GM18505 (cell line): ENCODE measurements at regions not wholly inside any gene's neighbourhood (a gene's known extent, or its start where the extent isn't known, plus 50 kb on each side); places are given as distances from the start of the nearest gene placed in this dataset.

Experiments used
- ATAC-seq: cut with Tn5 transposase; IDR thresholded peaks from one replicate; pipeline ENCODE4 v1.9.1; 2021; ENCODE audit not compliant: unreplicated experiment
- POLR2A ChIP-seq: IDR thresholded peaks from 4 replicates; pipeline ENCODE4 v1.6.1; 2011; ENCODE audit warnings: borderline replicate concordance; ENCODE audit not compliant: insufficient read depth, insufficient read length; ENCODE audit errors: extremely low read depth

- no peak for ATAC-seq
- no peak for TF ChIP-seq POLR2A
Observed at GRCh38 chr17:77706938-77707337, 251.6 kb upstream of the TNRC6C start.

DNA sequence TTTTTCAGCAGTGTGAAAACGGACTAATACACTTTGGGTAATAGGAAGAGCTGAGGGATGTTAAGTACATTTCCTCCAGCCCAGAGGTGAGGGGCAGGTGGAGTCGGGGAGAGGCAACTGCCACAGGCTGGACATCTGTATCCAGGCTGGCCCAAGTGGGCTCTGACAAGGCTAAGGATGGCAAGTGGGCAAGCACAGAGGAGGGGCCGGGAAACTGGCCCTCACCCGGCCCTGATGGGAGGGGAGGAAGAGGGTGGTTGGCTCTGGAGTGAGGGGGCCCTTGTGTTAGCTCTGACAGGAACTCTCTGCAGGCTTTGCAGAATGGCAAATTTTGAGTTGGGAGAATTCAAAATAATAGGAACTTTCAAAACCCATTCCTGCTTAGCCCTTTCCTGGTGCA, 251.0 kb upstream of the TNRC6C start:
- TF ChIP-seq POLR2A: no peak
- ATAC-seq: no peak

DNA sequence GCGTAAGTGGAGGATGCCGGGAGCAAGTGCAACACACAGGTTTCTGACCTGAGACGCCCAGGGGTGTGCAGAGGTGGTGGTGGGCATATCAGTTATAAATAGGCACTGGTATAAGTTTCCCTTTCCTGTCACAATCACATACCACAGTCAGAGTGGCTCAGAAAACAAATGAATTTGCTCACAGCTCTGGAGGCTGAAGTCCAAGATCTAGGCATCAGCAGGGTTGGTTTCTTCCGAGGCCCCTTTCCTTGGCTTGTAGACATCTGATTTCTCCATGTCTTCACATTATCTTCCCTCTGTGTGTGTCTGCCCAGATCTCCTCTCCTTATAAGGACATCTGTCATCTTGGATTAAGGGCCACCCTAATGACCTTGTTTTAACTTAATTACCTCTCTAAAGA, 250.5 kb upstream of the TNRC6C start:
- TF ChIP-seq POLR2A: no peak
- ATAC-seq: no peak

DNA sequence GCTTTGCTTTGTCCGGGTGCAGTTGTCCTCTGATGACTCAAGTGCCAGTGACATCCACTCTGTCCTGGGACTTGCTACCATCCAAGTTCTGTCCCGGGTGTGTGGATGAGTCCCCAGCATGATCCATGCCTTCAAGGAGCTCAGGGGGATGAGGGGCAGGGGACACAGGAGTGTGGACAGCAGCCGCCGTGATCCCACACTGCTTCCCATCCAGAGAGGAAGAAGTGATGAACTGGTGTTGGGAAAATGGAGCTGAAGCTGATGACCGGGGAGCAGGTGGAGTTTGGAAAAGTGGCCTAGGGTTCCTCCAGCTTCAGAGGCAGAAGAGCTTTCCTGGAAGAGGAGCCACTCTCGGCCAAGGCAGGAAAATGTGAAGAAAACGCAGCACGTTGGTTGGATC, 249.6 kb upstream of the TNRC6C start:
- no peak for TF ChIP-seq POLR2A
- no peak for ATAC-seq

DNA sequence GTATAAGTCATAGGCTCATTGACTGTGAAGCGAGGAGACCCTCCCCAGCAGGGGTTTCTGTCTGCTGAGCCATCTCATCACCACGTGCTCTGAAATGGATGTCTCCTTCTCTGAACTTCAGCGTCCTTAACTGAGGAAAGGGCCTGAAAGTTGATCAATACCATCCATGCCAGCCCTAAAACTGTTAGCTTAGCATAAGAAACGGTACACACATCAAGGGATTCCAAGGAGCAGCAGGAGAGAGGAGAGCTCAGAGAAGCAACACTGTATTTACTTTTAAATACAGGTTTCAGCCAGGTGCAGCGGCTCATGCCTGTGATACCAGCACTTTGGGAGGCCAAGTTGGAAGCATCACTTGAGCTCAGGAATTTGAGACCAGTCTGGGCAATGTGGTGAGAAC, 248.9 kb upstream of the TNRC6C start:
- no peak for TF ChIP-seq POLR2A

GRCh38 chr17:77712578-77712977, 245.9 kb upstream of the TNRC6C start:
- no peak for ATAC-seq
- no peak for TF ChIP-seq POLR2A

More for the DNA sequence above, 248.9 kb upstream of the TNRC6C start:
- ATAC-seq: no peak

- no peak for TF ChIP-seq POLR2A
- ATAC-seq: no peak
Observed at GRCh38 chr17:77716289-77716926, 242.1 kb upstream of the TNRC6C start.

DNA sequence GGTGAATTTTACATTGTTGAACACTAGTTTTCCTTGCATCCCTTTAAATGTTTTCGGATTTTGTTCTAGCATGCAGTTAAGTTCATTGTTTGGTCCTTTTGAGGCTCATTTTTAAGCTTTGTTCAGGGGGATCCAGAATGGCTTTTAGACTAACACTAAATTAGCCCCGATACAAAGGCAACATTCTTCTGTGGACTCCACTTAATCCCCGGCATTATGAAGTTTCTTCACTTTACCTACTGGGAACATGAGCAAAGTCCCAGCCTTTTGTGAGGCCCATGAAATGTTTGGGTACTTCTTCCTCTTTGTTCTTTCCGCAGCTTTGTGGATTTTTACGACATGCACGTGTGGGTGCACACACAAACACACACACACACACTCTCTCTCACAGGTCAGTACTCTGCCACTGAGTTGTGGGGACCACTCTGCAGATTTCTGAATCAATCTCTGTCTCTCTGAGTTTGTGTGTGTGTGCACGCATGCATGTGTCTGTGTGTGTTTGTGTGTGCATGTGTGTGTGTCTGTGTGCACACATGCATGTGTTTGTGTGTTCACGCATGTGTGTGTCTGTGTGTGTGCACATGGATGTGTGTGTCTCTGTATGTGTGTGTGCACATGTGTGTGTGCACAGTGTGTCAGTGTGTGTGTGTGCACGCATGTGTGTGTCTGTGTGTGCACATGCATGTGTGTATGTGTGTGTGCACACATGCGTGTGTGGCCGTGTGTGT, 240.4 kb upstream of the TNRC6C start:
- TF ChIP-seq POLR2A: no peak
- no peak for ATAC-seq

DNA sequence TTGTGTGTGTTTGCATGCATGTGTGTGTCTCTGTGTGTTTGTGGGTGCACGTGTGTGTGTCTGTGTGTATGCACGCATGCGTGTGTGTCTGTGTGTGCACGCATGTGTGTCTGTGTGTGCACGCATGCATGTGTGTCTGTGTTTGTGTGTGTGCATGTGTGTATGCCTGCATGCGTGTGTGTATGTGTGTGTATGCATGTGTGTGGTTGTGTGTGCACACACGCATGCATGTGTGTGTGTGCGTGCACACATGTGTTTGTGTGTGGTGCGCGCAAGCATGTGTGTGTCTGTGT, 239.9 kb upstream of the TNRC6C start:
- no peak for ATAC-seq
- TF ChIP-seq POLR2A: no peak

DNA sequence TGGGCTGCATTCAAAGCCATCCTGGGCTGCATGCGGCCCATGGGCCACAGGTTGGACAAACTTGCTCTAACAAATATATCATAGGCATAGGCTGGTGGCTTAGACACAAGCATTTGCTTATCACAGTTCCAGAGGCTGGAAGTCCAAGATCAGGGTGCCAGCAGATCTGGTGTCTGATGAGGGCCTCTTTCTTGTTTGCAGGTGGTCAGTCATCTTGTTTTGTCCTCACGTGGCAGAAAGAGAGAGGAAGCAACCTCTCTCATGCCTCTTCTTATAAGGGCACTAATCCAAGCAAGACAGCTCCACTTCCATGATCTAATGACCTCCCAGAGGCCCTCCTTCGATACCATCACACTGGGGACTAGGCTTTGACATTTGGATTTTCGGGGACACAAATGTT, 238.7 kb upstream of the TNRC6C start:
- no peak for ATAC-seq
- no peak for TF ChIP-seq POLR2A

- TF ChIP-seq POLR2A: no peak
- no peak for ATAC-seq
Observed at GRCh38 chr17:77720946-77721845, 237.3 kb upstream of the TNRC6C start.

DNA sequence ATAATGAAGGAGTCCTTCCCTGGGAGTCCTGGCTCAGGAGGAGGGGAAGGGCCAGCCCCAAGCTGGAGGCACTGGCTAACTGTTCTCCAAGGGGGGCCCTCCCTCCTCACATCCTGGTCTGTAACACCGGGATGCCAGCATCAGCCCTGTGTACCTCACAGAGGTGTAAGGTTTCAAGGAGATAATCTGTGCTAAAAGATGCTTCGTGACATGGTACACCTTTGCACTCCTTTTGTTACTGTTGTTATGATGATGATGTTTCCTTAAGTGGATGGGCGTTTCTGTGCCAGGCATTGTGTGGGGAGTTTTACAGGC, 236.7 kb upstream of the TNRC6C start:
- TF ChIP-seq POLR2A: no peak

GRCh38 chr17:77722366-77722765, 236.1 kb upstream of the TNRC6C start:
- ATAC-seq: no peak
- no peak for TF ChIP-seq POLR2A

More for the DNA sequence above, 236.7 kb upstream of the TNRC6C start:
- no peak for ATAC-seq
